IMR-90 (cell line): ENCODE measurements at regions not wholly inside any gene's neighbourhood (a gene's known extent, or its start where the extent isn't known, plus 50 kb on each side); places are given as distances from the start of the nearest gene placed in this dataset.

Source experiments
- ATAC-seq: fragments of 200-7000 bp; cut with Tn5 transposase; 2 replicates; pipeline ENCODE4 v1.9.1; 2020; ENCODE audit warnings: low read depth, mild to moderate bottlenecking, moderate library complexity
- BruUV-seq: library from RNA; stranded (reverse); fragments of 400-500 nt; replicated peaks from 2 replicates; lab custom pipeline; 2021; lab: Mats Ljungman, UMichigan
- CTCF ChIA-PET: fragments of 300-600 bp; formaldehyde crosslinking; extraction: SDS; loops from one replicate; lab custom pipeline; 2021; ENCODE audit warnings: antibody characterized with exemption; lab: Yijun Ruan, JAX
- POLR2A ChIA-PET: fragments of 300-600 bp; sonication (Branson Sonifier 250); formaldehyde crosslinking; loops from one replicate; lab custom pipeline; 2022; ENCODE audit warnings: antibody characterized with exemption; ENCODE audit not compliant: unreplicated experiment; lab: Charles Lee
- DNase-seq: peaks from one replicate; pipeline ENCODE4 v3.0.0; 2013
- H2AFZ ChIP-seq: replicated peaks from 2 replicates; pipeline ENCODE3; 2013; ENCODE audit warnings: low read length, mild to moderate bottlenecking; ENCODE audit not compliant: poor library complexity
- H2AK5ac ChIP-seq: 2 replicates; pipeline ENCODE4 v1.6.1; 2013; ENCODE audit warnings: low read depth, low read length, inconsistent platforms
- H2AK9ac ChIP-seq: replicated peaks from 2 replicates; pipeline ENCODE3; 2013; ENCODE audit warnings: mild to moderate bottlenecking, low read depth, low read length, moderate library complexity; ENCODE audit not compliant: poor library complexity
- H2BK120ac ChIP-seq: 2 replicates; pipeline ENCODE4 v1.6.1; 2013; ENCODE audit warnings: low read depth, low read length, inconsistent platforms
- H2BK15ac ChIP-seq: 3 replicates; pipeline ENCODE4 v1.6.1; 2013; ENCODE audit warnings: low read depth, low read length, inconsistent platforms
- H2BK20ac ChIP-seq: 2 replicates; pipeline ENCODE4 v1.6.1; 2013; ENCODE audit warnings: low read depth, mild to moderate bottlenecking, inconsistent platforms, low read length, moderate library complexity
- H2BK5ac ChIP-seq: 2 replicates; pipeline ENCODE4 v1.6.1; 2013; ENCODE audit warnings: mild to moderate bottlenecking, low read depth, low read length, inconsistent platforms; ENCODE audit not compliant: poor library complexity, severe bottlenecking
- H3K14ac ChIP-seq: replicated peaks from 2 replicates; pipeline ENCODE4 v1.6.1; 2013; ENCODE audit warnings: low read depth, low read length, inconsistent platforms
- H3K18ac ChIP-seq: 2 replicates; pipeline ENCODE4 v1.6.1; 2013; ENCODE audit warnings: low read depth, low read length, control low read depth
- H3K23ac ChIP-seq: 2 replicates; pipeline ENCODE4 v1.6.1; 2013; ENCODE audit warnings: low read depth, low read length, inconsistent platforms
- H3K27ac ChIP-seq: 2 replicates; pipeline ENCODE4 v1.5.1; 2013; ENCODE audit warnings: mild to moderate bottlenecking, control low read depth, low read length; ENCODE audit not compliant: insufficient read depth
- H3K27me3 ChIP-seq: 2 replicates; pipeline ENCODE4 v1.6.1; 2013; ENCODE audit warnings: low read length; ENCODE audit not compliant: control insufficient read depth, insufficient read depth
- H3K36me3 ChIP-seq: 2 replicates; pipeline ENCODE4 v1.6.1; 2013; ENCODE audit warnings: low read length, mixed read lengths; ENCODE audit not compliant: control insufficient read depth, insufficient read depth
- H3K4ac ChIP-seq: 2 replicates; pipeline ENCODE4 v1.6.1; 2013; ENCODE audit warnings: low read depth, low read length, inconsistent platforms
- H3K4me1 ChIP-seq: 2 replicates; pipeline ENCODE4 v1.6.1; 2013; ENCODE audit warnings: low read length, mixed read lengths; ENCODE audit not compliant: control insufficient read depth, insufficient read depth
- H3K4me2 ChIP-seq: 2 replicates; pipeline ENCODE4 v1.6.1; 2013; ENCODE audit warnings: low read depth, mild to moderate bottlenecking, control low read depth, low read length, moderate library complexity
- H3K4me3 ChIP-seq: 2 replicates; pipeline ENCODE4 v1.5.1; 2013; ENCODE audit warnings: low read depth, mild to moderate bottlenecking, control low read depth, low read length, moderate library complexity; ENCODE audit not compliant: insufficient read depth
- H3K56ac ChIP-seq: 2 replicates; pipeline ENCODE4 v1.6.1; 2013; ENCODE audit warnings: low read length, inconsistent platforms; ENCODE audit not compliant: insufficient read depth; ENCODE audit errors: extremely low read depth
- H3K79me1 ChIP-seq, 2 experiments: 2 replicates each; pipeline ENCODE4 v1.6.1; 2013; ENCODE audit warnings: low read length in 2 of 2, inconsistent platforms in 1 of 2, low read depth in 1 of 2
- H3K9ac ChIP-seq: 2 replicates; pipeline ENCODE4 v1.6.1; 2013; ENCODE audit warnings: low read depth, low read length, control low read depth
- H3K9me1 ChIP-seq: 2 replicates; pipeline ENCODE4 v1.6.1; 2013; ENCODE audit warnings: low read length, inconsistent platforms; ENCODE audit not compliant: insufficient read depth
- H3K9me3 ChIP-seq: 2 replicates; pipeline ENCODE4 v1.6.1; 2013; ENCODE audit warnings: low read length; ENCODE audit not compliant: control insufficient read depth, insufficient read depth
- H4K20me1 ChIP-seq: 2 replicates; pipeline ENCODE4 v1.6.1; 2013; ENCODE audit warnings: low read length, inconsistent platforms; ENCODE audit not compliant: insufficient read depth
- H4K5ac ChIP-seq: 2 replicates; pipeline ENCODE4 v1.6.1; 2013; ENCODE audit warnings: mild to moderate bottlenecking, low read depth, low read length, control low read depth
- H4K8ac ChIP-seq, 2 experiments: 2 replicates each; pipeline ENCODE4 v1.6.1; 2013; ENCODE audit warnings: low read depth in 2 of 2, low read length in 2 of 2, control low read depth in 1 of 2, inconsistent platforms in 1 of 2
- H4K91ac ChIP-seq: 2 replicates; pipeline ENCODE4 v1.6.1; 2013; ENCODE audit warnings: low read depth, low read length, inconsistent platforms; ENCODE audit not compliant: insufficient read depth
- BHLHE40 ChIP-seq: fragments of 150-350 bp; IDR thresholded peaks from 2 replicates; pipeline ENCODE4 v1.6.1; 2016; ENCODE audit warnings: mild to moderate bottlenecking, low read depth, low read length
- FOS ChIP-seq: fragments of 150-350 bp; IDR thresholded peaks from 2 replicates; pipeline ENCODE4 v1.6.1; 2016; ENCODE audit warnings: low read depth, low read length
- MAFK ChIP-seq: IDR thresholded peaks from 2 replicates; pipeline ENCODE4 v1.6.1; 2012; ENCODE audit warnings: low read depth, low read length, improper control_type of control experiment
- POLR2A ChIP-seq: IDR thresholded peaks from 2 replicates; pipeline ENCODE4 v1.6.1; 2012; ENCODE audit warnings: mild to moderate bottlenecking, low read depth, low read length
- RAD21 ChIP-seq: IDR thresholded peaks from 2 replicates; pipeline ENCODE4 v1.6.1; 2012; ENCODE audit warnings: low read length, improper control_type of control experiment
- RCOR1 ChIP-seq: IDR thresholded peaks from 2 replicates; pipeline ENCODE4 v1.6.1; 2012; ENCODE audit warnings: mild to moderate bottlenecking, low read length, improper control_type of control experiment; ENCODE audit not compliant: insufficient replicate concordance
- WGBS, 2 experiments: methylation state at CpG; one replicate each; pipeline versions ENCODE4 v1.1.5 to v1.1.7; 2013; ENCODE audit warnings: missing lambda C conversion rate in 2 of 2; ENCODE audit not compliant: insufficient read length in 1 of 2; ENCODE audit errors: extremely low coverage in 2 of 2; 5-methylcytosine and 5-hydroxymethylcytosine counted together
- dilution Hi-C: fragments of 300-500 bp; cut with HindIII; formaldehyde crosslinking; loops from one replicate; pipeline ENCODE4 v1.14.3; 2018; ENCODE audit warnings: low sequenced_read_pairs; ENCODE audit not compliant: unreplicated experiment
- in situ Hi-C: fragments of 300-500 bp; cut with MboI; formaldehyde crosslinking; loops from 3 replicates; pipeline ENCODE4 v1.14.3; 2019; ENCODE audit warnings: low sequenced_read_pairs, inconsistent platforms, mixed read lengths
- intact Hi-C: fragments of 100-400 bp; cut with micrococcal nuclease; formaldehyde crosslinking; loops from 2 replicates; pipeline ENCODE4 v1.10.0; 2022
- TF ChIP-seq, protein P1 (sequence below): fragments of 150-350 bp; IDR thresholded peaks from 2 replicates; pipeline ENCODE4 v1.6.1; 2017; ENCODE audit warnings: mild to moderate bottlenecking, antibody characterized with exemption, low read length, low read depth

DNA sequence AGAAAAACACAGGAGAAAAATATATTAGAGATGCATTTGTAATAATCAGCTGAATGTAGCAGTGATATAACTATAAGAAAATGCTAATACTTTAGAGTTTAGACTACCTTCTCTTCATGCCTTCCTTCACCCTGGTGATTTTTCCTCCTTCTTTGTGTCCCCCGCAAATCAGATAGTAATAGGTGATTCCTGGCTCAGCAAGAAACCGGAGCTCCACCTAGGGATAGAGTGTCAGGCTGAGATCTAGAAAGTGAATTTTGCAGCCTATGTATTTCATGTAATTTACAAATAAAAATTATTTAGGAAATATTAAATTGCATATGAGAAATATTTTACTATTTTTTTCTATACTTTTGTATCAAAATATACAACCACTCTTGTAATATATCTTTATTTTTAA lies 109.8 kb upstream of the ST8SIA4 start:
- no peak overlapping the region for H2BK15ac ChIP-seq
- H4K20me1 ChIP-seq: no peaks in the 10 kb centered on the region
- no peak overlapping the region for H3K56ac ChIP-seq
- ATAC-seq (no peak), DNase-seq (no peak)
- H3K9me1 ChIP-seq: no peaks in the 10 kb centered on the region
- H3K27me3 ChIP-seq: no peaks in the 10 kb centered on the region
- H3K27ac ChIP-seq: no peak overlapping the region
- H3K4ac ChIP-seq: no peak overlapping the region
- no peak overlapping the region for H2BK5ac ChIP-seq
- H3K4me2 ChIP-seq: no peak overlapping the region
- in situ Hi-C loops (no loop called here), intact Hi-C loops (no loop called here), dilution Hi-C loops (no loop called here)
- H2AK5ac ChIP-seq: no peak overlapping the region
- ChIA-PET CTCF (no interaction called here), POLR2A (no interaction called here)
- no peak overlapping the region for H2AK9ac ChIP-seq
- H3K23ac ChIP-seq: no peak overlapping the region
- no peak overlapping the region for H4K91ac ChIP-seq
- no CpG with 5 or more reads among the region's 2 CpGs for WGBS, 2 experiments
- no peak overlapping the region for H3K4me3 ChIP-seq
- no peak overlapping the region for H3K14ac ChIP-seq
- no peaks in the 10 kb centered on the region for H3K4me1 ChIP-seq
- no peak overlapping the region for H2BK120ac ChIP-seq
- BruUV-seq: no TSS peak
- H3K9ac ChIP-seq: no peak overlapping the region
- H4K5ac ChIP-seq: no peak overlapping the region
- H2AFZ ChIP-seq: no peak overlapping the region
- no peak overlapping the region for H2BK20ac ChIP-seq
- H4K8ac ChIP-seq: no peak overlapping the region
- TF ChIP-seq RCOR1: no peak
- TF ChIP-seq FOS: no peak
- TF ChIP-seq POLR2A: no peak
- no peak for TF ChIP-seq MAFK
- TF ChIP-seq RAD21: no peak
- TF ChIP-seq, protein P1, sequence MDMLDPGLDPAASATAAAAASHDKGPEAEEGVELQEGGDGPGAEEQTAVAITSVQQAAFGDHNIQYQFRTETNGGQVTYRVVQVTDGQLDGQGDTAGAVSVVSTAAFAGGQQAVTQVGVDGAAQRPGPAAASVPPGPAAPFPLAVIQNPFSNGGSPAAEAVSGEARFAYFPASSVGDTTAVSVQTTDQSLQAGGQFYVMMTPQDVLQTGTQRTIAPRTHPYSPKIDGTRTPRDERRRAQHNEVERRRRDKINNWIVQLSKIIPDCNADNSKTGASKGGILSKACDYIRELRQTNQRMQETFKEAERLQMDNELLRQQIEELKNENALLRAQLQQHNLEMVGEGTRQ: no peak
- TF ChIP-seq BHLHE40: no peak
- H3K18ac ChIP-seq: no peak overlapping the region
- no peaks in the 10 kb centered on the region for H3K79me1 ChIP-seq
- no peaks in the 10 kb centered on the region for H3K36me3 ChIP-seq
- H3K9me3 ChIP-seq: no peaks in the 10 kb centered on the region; the same call in 1 of the 2 replicates
